GM10847 (cell line): ENCODE measurements at regions not wholly inside any gene's neighbourhood (a gene's known extent, or its start where the extent isn't known, plus 50 kb on each side); places are given as distances from the start of the nearest gene placed in this dataset.

Source experiments
- POLR2A ChIP-seq: IDR thresholded peaks from 2 replicates; pipeline ENCODE4 v1.6.1; 2011; ENCODE audit not compliant: insufficient read length; ENCODE audit errors: extremely low read depth

GRCh38 chr1:39145331-39145965 lies 59.0 kb upstream of the MACF1 start:
- TF ChIP-seq POLR2A: no peak

- TF ChIP-seq POLR2A: no peak
These were observed 57.8 kb upstream of the MACF1 start for GRCh38 chr1:39146681-39147080.

- no peak for TF ChIP-seq POLR2A
These were observed 57.1 kb upstream of the MACF1 start for GRCh38 chr1:39147099-39148025.

GRCh38 chr1:39148942-39149341 lies 55.6 kb upstream of the MACF1 start:
- no peak for TF ChIP-seq POLR2A

- TF ChIP-seq POLR2A: no peak
These were observed 55.0 kb upstream of the MACF1 start for GRCh38 chr1:39149509-39149908.

GRCh38 chr1:39150779-39151178 lies 53.7 kb upstream of the MACF1 start:
- no peak for TF ChIP-seq POLR2A

- TF ChIP-seq POLR2A: no peak
These were observed 53.2 kb upstream of the MACF1 start for GRCh38 chr1:39151267-39151666.

GRCh38 chr1:39152923-39153322 lies 51.6 kb upstream of the MACF1 start:
- TF ChIP-seq POLR2A: no peak

- no peak for TF ChIP-seq POLR2A
These were observed 50.8 kb upstream of the MACF1 start for GRCh38 chr1:39153684-39154083.

- no peak for TF ChIP-seq POLR2A
These were observed 49.7 kb upstream of the MACF1 start for GRCh38 chr1:39154553-39155421.
